ENCODE measurements at regions not wholly inside any gene's neighbourhood (a gene's known extent, or its start where the extent isn't known, plus 50 kb on each side); places are given as distances from the start of the nearest gene placed in this dataset.

DNA sequence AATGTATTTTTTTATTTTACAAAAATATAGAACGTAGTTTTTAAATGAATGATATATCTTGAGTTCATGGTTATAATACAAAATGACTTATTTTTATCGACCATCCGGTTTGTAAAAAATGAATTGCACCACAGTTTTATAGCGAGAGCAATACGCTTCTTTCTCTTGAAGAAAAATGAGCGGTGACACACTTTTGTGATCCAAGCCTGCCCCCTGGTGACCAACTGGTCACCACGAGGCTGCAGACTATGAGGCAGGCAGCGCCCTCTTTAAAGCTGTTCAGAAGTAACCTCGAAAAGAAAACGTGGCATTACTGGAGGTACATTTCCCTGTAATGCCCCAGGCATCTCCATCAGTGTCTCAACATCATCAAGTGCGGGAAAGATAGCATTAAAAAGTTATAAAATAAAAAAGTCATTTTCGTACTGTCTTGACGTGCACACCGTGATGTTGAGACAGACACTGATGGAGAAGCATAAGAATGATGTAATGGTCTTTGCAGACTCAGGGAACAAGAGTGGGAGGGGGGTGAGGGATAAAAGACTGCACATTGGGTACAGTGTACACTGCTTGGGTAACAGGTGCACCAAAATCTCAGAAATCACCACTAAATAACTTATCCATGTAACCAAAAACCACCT lies 734.2 kb upstream of the ADAMTS5 start:
- DNase-seq (ENCODE audit: low read depth), result peak; percentile 86

DNA sequence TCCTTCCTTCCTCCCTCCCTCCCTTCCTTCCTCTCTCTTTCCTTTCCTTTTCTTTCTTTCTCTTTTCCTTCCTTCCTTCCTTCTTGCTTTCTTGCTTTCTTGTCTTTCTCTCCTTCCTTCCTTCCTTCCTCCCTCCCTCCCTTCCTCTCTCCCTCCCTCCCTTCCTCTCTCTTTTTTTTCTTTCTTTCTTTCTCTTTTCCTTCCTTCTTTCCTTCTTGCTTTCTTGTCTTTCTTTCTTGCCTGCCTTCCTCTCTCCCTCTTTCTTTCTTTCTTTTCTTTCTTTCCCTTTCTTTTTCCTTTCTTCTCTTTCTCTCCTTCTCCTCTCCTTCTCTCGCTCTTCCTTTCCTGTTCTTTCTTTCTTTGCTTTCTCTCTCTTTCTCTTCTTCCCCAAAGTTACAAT lies 728.4 kb upstream of the ADAMTS5 start:
- DNase-seq (ENCODE audit: low read depth), result no peak

DNA sequence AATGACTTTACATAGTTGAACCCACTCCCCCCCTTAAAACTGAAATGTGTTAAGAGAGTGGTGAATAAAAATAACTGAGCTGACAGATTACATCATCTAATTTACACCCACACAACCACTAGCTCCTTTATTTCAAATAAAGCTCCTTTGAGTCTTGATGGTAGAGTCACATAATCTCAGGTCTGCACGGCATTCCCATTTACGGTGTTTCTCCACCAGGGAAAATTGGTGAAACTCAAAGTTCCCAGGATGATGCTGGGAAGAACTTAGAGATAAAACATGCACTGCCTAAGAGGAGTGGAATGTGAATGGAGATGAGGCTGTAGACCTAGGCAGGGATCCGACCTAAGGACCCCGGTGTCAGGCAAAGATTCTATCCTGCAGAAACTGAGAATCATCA lies 727.8 kb upstream of the ADAMTS5 start:
- peak; percentile 6 for DNase-seq (ENCODE audit: low read depth)

DNA sequence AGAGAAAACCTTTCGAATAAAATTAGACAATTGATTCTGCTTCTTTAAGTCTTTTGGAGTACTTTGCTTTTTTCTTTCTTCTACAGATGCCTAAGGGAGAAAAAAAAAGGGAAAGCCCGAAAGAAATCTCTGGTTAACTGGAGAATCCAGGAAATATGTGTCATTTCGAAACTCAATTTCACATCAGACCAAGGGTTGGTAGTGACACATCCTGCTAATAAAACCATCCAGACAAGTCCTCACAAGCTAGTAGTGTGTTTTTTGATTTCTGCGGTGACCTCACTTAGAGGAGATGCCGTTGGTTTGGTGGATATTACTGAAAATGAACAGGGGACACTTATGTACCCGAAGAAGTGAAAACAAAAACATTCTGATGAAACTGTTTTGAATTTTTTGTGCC lies 726.5 kb upstream of the ADAMTS5 start:
- DNase-seq (ENCODE audit: low read depth), result peak; percentile 84

DNA sequence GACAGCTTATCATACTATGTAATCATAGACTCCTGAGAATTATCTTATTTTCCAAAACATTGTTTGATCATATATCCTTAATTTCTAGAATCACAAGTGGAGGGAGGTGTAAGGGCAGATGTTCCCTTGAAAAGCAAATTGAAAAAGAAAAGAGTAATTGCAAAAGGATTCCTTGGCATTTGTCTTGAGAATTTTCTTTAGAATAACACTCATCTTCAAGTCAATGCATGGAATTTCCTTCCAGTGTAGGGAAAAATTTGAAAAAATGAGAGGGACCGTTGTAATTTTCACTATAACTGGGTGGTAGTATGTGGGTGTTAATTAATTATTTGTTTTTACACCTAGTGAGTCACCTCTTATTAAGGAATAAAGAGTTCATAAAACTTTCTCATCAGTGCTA lies 724.6 kb upstream of the ADAMTS5 start:
- no peak for DNase-seq (ENCODE audit: low read depth)

DNA sequence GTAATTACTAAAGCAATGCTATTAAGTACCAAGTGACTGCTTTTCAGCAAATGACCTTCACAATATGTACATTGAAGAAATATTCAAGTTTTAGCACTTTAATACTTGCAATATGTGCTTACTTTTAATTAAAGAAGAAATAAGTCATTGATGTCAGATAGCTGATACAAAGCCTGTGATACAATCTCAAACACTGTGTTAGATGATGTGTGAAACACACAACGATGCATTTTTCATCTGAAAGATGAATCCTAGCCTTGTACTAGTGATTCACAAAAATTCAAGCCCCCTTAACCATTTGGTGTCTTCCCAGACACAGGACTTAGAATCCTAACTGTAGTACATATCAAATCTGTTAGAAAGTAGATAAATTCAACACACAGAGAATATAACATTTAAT lies 724.1 kb upstream of the ADAMTS5 start:
- DNase-seq (ENCODE audit: low read depth), result no peak

DNA sequence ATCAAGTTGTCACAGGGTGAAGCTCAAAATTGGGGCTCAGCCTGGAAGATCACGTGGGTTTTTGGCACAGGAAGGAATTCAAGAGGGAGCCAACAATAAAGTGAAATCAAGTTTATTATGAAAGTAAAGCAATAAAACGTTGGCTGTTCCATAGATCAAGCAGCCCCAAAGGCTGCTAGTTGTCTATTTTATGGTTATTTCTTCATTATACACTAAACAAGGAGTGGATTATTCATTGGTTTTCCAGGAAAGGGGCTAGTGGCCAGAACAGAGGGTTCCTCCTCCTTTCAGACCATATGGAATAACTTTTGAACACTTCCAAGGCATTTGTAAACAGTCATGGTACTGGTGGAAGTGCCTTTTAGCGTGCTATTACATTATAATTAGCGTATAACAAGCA lies 723.5 kb upstream of the ADAMTS5 start:
- DNase-seq (ENCODE audit: low read depth), result no peak

DNA sequence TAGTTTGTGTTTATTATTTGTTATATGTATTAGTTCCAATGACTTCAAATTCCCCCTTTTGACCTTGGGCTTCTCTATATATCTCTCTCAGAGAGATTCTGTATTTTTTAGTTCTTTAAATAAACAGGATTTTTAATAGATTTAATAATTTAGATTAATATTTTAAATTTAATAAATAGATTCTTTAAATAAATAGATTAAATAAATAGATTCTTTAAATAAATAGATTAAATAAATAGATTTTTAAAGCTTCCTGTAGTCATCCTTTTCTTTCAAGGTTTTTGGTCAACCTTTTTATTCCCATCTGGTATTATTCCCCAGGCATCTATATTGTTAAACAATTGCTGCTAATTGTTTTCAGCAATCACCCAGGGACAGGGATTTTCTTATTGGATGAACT lies 721.9 kb upstream of the ADAMTS5 start:
- no peak for DNase-seq (ENCODE audit: low read depth)

DNA sequence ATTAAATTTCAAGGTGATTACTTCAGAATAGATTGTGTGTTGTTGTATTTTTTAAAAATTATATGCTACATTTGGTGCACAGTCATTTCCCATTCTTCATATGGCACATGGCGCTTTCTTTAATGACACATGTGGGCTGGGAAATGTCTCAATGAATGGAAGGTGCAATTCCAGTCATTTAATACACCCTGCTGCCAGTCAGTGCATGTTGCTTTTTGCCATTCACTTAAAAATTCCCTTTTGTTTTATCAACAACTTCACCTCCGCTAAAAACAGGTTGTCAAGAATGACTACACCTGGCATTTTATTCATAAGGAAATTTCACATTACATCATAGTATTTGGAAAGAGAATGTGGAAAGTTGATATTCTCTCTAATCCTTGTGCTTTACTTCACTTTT lies 716.4 kb upstream of the ADAMTS5 start:
- DNase-seq (ENCODE audit: low read depth), result no peak

DNA sequence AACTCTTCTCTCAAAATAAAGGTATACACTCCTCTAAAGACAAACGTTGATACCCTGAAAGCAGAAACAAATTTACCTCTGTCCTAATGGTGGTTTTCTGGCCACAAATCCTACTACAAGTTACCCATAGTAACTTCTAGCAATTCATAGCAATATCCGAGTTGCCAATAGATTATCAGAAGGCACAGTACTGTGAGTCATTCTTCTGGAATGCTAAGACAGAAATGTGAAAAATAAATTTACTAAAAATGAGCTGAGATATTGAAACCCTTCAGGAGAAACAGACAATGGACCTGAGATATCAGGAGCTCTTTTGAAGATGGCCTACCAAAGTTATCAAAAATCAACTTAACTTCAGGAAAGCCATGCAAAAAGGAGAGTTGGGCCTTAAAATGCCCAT lies 715.0 kb upstream of the ADAMTS5 start:
- DNase-seq (ENCODE audit: low read depth), result peak; percentile 71

DNA sequence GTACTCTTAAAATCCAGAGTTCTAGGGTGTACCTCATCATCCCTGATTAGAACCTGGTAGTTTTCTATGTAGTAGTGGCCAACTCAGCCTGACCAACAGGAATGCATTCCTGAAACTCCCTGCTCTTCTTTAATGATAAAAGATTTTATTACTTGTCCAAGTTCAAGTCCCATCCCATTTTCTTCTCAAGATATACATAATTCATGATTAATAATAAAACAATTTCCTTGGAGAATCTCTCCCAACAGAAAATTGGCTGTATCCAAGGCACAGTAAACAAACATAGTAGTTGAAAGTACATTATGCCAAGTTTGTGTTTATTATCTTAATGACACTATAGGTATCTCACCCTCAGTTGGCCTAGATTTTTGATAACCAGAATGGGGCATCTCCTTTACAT lies 714.1 kb upstream of the ADAMTS5 start:
- peak; percentile 69 for DNase-seq (ENCODE audit: low read depth)

DNA sequence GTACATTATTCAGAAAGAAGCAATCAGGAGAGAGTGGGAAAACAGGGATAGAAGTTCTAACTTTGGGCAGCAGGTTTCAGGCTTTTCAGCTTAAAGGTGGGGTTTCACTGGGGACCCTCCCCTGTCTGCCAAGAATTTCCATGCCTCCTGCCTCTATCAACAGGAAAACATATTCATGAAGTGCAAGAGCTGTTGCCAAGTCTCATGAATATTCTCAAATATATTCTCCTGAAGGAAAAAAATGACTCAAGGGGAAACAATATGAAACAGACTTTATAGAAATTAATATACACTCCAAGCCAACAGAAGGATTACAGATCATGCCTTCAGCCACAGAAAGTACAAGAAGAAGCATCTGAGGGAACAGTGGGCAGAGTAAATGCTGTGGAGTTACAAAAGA lies 713.3 kb upstream of the ADAMTS5 start:
- DNase-seq (ENCODE audit: low read depth), result no peak

DNA sequence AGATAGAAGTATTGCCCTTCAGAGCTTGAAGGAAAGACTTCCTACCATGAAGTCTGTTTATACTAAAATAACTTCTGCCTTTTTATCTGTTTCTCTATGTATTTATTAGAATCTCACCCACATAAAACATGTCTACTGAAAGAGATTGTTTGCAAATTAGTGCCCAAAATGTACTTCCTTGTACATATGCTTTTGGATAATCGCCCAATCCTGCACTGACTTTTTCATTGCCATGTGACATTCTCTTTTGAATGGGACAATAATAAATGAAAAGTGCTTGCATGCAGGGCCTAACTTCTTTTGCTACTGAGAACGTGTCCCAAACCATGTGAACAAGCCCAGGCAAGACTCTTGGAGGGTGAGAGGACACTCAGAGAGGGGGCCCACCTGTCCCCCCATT lies 711.6 kb upstream of the ADAMTS5 start:
- DNase-seq (ENCODE audit: low read depth), result no peak

DNA sequence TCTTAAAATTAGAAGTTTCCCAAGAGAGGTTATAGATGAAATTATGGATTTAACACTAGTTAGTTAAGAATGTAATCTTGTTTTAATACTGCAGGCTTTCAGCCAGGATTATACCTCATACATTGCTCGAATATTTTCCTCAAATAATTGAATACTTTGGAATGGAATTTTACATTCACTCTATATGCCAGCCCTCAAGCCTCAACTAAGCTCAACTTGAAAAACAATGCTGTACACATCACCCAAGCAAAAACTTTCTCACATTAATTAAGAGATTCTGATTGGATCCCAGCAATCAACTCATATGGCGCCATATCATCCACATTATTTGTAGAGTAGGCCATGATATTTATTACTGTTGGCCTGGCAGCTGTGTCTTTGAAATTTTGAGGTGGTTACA lies 710.7 kb upstream of the ADAMTS5 start:
- DNase-seq (ENCODE audit: low read depth), result no peak

DNA sequence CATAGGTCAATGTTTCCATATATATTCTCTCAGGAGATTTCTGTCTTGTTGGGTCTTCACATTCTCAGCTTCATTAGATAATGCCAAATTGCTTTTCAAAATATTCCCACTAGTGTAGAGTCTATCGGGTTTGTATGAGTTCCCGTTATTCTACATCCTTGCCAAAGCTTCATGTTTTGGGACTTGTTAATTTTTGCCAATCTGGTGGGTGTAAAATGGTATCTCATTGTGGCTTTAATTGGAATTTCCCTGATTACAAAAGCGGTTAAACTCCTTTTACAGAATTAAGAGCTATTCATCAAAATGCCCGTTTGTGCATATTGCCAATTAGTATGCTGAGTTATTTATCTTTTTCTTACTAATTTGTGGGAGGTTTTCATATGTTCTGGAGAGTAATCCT lies 708.4 kb upstream of the ADAMTS5 start:
- no peak for DNase-seq (ENCODE audit: low read depth)

DNA sequence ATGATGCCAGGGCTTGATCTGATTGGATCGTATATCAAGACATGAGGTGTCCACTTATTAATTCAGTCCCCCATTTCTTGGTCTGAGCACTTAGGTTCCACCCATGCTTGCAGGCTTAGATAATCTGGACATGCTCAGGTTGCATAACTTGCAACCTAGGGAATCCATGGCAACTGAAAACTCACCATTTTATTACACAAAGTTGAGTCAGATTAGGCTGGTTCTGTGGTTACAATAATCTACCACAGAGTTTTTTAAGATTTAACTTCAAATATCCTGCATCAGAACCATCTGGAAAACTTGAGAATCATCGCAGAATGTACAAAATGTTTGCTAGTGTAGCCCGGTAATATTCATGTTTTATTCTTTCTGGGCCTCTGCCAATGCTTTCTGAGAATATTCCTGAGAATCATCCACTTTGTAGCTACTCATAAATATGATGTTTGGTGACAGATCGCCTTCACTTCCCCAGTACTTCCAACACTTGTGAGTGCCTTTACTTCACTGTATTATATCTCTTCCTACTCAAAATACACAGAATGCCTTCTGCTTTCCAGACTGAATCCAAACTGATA lies 707.2 kb upstream of the ADAMTS5 start:
- peak; percentile 75 for DNase-seq (ENCODE audit: low read depth)

DNA sequence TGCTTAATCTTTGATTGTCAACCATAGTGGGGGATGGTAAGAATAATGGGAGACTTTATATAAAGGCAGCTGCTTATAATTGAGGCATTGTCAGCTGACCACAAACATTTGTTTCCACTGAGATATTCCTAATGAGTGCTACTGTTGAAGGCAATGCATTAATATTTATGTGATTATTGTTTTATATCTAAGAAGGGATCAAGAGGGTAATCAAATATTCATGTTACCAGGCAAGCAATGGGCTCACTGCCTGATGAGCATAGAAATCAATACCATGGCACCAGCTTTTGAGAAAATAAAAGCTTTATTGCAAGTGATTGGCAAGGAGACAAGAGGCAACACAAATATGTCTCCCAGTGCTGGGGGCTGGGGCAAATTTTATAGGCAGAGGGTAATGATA lies 706.7 kb upstream of the ADAMTS5 start:
- DNase-seq (ENCODE audit: low read depth), result no peak

DNA sequence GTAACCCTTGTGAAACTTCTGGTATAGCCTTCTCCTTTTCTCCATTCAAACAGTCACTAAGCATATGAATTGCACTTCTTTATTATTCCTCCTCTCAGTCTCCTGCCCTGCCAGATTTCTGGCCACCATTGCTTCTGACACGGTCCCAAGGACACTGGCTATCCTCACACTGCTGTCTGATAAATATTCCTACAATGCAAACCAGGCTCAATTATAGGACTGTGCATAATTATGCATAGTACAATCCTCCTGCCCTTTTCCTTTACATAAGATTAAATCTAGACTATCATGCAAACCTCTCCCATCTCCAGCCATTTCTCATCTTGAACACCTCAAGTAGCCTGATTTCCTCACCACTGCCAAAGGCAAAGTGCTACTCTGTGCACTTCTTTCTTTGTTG lies 704.3 kb upstream of the ADAMTS5 start:
- DNase-seq (ENCODE audit: low read depth), result no peak

DNA sequence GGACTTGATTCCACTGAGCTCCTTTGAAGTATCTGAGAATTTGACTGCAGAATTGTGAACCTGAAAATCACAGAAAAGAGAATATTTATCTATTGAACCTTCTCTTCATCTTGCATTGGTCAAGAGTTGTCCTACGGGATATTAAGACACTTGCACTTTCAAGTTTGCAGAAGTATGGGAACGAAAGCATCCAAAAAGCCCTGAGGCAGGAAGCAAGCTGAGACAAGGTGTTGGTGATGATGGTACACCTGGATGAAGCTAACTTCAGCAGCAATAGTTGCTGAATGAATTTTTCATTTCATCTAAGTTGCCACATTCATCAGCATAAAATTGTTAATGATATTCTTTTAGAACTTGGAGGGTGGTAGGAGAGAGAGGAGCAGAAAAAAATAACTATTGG lies 686.6 kb upstream of the ADAMTS5 start:
- no peak for DNase-seq (ENCODE audit: low read depth)

DNA sequence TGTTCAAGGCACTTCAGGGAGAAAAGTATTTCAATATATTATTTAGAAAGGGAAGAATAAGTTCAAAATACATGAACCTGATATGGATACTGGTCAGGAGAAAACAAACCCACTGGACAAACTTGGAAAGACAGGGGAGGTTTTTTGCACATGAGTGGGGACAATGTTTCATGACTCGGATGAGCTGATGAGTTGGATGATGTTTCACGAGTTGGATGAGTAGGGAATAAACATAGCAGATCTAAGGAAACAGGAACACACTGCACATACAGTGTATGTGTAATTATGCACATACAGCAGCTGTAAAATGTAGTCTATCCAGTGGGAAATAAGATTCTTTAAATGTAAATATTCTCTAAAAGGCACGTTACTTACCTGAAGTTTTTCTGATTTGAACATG lies 682.9 kb upstream of the ADAMTS5 start:
- peak; percentile 61 for DNase-seq (ENCODE audit: low read depth)

DNA sequence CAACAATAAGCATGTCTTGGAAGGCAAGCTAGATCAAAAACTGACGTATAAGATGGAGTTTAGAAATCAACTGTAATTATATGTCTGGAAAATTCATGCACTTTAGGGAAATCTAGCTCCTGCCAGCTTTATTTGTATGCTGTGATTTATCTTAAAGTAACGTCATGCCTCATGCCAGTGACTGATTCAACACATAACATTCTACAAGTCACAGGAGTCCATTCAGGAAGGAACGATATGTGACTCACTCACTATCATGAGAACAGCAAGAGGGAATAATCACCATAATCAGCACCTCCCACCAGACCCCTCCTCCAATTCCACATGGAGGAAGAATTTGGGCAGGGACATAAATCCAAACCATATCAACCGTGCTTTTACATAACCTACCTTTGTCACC lies 682.4 kb upstream of the ADAMTS5 start:
- peak; percentile 94 for DNase-seq (ENCODE audit: low read depth)

DNA sequence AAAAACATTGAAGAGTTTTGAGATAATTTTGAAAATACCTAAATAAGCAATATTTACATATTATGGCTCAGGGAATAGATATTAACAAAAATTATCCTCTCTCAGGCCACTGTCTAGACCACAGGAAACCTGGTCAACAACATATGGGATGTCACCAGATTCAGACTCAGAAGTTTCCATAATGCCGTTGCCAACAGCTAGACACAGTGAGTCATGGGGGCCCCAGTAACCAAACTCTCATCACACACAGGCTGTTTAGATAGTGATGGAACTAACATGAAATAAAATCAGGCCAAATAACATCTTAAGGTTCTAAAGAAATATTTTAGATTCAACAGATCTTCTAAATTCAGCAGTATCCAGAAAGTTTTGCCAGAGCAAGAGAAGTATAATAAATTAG lies 681.7 kb upstream of the ADAMTS5 start:
- peak; percentile 92 for DNase-seq (ENCODE audit: low read depth)

DNA sequence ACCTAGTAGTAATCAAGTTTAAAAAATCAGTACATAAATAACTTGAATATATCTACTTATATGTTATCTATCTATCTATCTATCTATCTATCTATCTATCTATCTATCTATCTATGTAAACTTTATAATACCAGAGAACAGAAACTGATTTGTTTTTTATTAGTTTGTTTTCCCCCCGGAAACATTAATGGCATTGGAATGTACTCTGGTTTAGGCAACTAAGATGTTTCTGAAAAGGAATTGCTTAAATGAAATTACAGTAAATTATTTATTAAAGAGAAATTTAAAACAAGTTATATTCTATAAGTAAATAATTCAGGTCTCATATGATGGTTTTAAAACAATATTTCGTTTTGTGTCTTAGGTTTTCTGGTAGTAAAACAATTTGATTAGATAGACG lies 681.0 kb upstream of the ADAMTS5 start:
- peak; percentile 54 for DNase-seq (ENCODE audit: low read depth)

DNA sequence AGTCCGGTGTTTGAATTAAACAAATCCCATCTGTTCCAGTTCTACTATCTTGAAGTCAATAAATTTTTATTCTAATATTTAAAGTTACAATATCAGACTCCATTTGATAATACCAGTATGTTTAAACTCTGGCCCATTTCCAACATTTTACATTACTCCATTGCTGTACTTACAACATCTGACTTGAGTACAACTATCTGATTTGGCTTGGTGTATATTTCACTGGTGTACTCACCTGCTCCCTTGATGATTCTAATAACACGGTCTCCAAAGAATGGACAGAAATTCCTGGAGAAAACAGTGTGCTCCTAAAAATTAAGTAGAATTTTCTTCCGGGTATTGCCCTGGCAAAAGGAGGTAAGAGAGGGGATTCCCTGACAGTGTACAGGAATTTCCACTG lies 680.5 kb upstream of the ADAMTS5 start:
- peak; percentile 5 for DNase-seq (ENCODE audit: low read depth)

DNA sequence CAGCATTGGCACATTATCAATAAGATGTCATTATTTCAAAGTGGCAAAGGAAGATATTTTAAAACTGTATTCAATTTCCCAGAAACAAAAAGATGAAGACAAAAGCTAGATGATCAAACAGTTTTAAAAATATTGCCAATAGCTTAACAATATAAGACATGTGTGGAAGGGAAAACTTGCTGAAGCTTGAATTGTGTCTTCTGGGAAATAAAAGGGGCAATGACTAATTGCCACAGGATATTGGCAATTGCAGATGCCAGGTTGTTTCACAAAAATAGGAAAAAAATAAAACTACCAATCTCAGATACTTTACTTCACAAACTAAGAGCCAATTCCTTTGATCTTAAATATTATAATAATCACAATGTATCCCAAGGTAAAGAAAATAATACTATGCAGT lies 679.8 kb upstream of the ADAMTS5 start:
- DNase-seq (ENCODE audit: low read depth), result peak; percentile 4
